A549 (cell line): ENCODE measurements at regions not wholly inside any gene's neighbourhood (a gene's known extent, or its start where the extent isn't known, plus 50 kb on each side); places are given as distances from the start of the nearest gene placed in this dataset.
A peak's percentile ranks its signal among the peaks of the same experiment; 100 is the strongest.
"Not testable (repeated sequence)": the region's sequence is repeated elsewhere in the genome, so short reads cannot be mapped to it uniquely, and the experiment has no call there.

Experiments used
- ATAC-seq, 2 experiments: fragments of 200-7000 bp in 1 of 2; fragments of >200 bp in 1 of 2; cut with Nextera tagmentation in 1 of 2; cut with Tn5 transposase in 1 of 2; 3 replicates each; pipeline versions ENCODE4 v1.8.0 to v1.9.1; 2018 to 2020; ENCODE audit warnings: mild to moderate bottlenecking in 1 of 2, moderate library complexity in 1 of 2
- CTCF ChIA-PET: fragments of 300-600 bp; sonication (Branson Sonifier 250); formaldehyde crosslinking; extraction: SDS; loops from one replicate; lab custom pipeline; 2021; ENCODE audit warnings: antibody characterized with exemption, inconsistent platforms; lab: Yijun Ruan, JAX
- POLR2A ChIA-PET: fragments of 350-600 bp; formaldehyde crosslinking; extraction: SDS; loops from one replicate; lab custom pipeline; 2021; ENCODE audit warnings: antibody characterized with exemption, inconsistent platforms; lab: Yijun Ruan, JAX
- DNase-seq, 2 experiments: peaks; one replicate each; pipeline versions ENCODE4 v3.0.0 to v3.0.0-alpha.2; 2011 to 2016; ENCODE audit warnings: low read depth in 1 of 2, low spot score in 1 of 2
- FAIRE-seq: peaks from 2 replicates; lab custom pipeline; 2011; peaks lifted over from hg19 to GRCh38; lab: Jason Lieb, UNC
- H3K27ac ChIP-seq, 2 experiments: fragments of >200 bp; sonication (Bioruptor Twin); formaldehyde crosslinking; 3 replicates each; pipeline ENCODE4 v1.5.1; 2016 to 2017
- H3K4me1 ChIP-seq: fragments of >200 bp; sonication (Bioruptor Twin); formaldehyde crosslinking; 3 replicates; pipeline ENCODE4 v1.6.1; 2016
- H3K4me2 ChIP-seq: fragments of >200 bp; sonication (Bioruptor Twin); formaldehyde crosslinking; 3 replicates; pipeline ENCODE4 v1.6.1; 2016
- H3K4me3 ChIP-seq: fragments of >200 bp; sonication (Bioruptor Twin); formaldehyde crosslinking; 3 replicates; pipeline ENCODE4 v1.5.1; 2016
- H3K9me3 ChIP-seq: fragments of >200 bp; sonication (Bioruptor Twin); formaldehyde crosslinking; 3 replicates; pipeline ENCODE4 v1.6.1; 2016
- WGBS: methylation state at CpG from one replicate; pipeline ENCODE4 v1.1.6; 2017; ENCODE audit errors: missing lambda C conversion rate; 5-methylcytosine and 5-hydroxymethylcytosine counted together

GRCh38 chr22:15583007-15583406 lies 55.0 kb downstream of the OR11H1 start:
- DNase-seq, H3K4me2 ChIP-seq, H3K4me3 ChIP-seq, H3K4me1 ChIP-seq, CTCF ChIA-PET, FAIRE-seq, POLR2A ChIA-PET, ATAC-seq, H3K9me3 ChIP-seq, H3K27ac ChIP-seq: not testable (repeated sequence)
- WGBS, result 80% methylated on average over 1 of the region's 8 CpGs

GRCh38 chr22:15602199-15602598 lies 74.2 kb downstream of the OR11H1 start:
- H3K4me2 ChIP-seq, H3K4me1 ChIP-seq, CTCF ChIA-PET, FAIRE-seq, POLR2A ChIA-PET, H3K27ac ChIP-seq, H3K4me3 ChIP-seq, DNase-seq, H3K9me3 ChIP-seq: not testable (repeated sequence)
- no CpG with 5 or more reads among the region's 4 CpGs for WGBS
- ATAC-seq, result peak in 1 of 2 experiments; percentile 60; a peak in 3 of 6 replicates

- WGBS, result 2% methylated on average over 5 of the region's 29 CpGs
These were observed 75.1 kb downstream of the OR11H1 start for GRCh38 chr22:15603111-15603510.

GRCh38 chr22:15604176-15604575 lies 76.2 kb downstream of the OR11H1 start:
- H3K4me2 ChIP-seq, POLR2A ChIA-PET, H3K27ac ChIP-seq, H3K4me1 ChIP-seq, H3K9me3 ChIP-seq, FAIRE-seq, CTCF ChIA-PET, DNase-seq, H3K4me3 ChIP-seq: not testable (repeated sequence)
- no CpG with 5 or more reads among the region's 7 CpGs for WGBS
- peak; percentile 63 to 71; a peak in 5 of 6 replicates for ATAC-seq

More at GRCh38 chr22:15603111-15603510, 75.1 kb downstream of the OR11H1 start:
- CTCF ChIA-PET, H3K4me1 ChIP-seq, DNase-seq, H3K27ac ChIP-seq, H3K9me3 ChIP-seq, POLR2A ChIA-PET, H3K4me3 ChIP-seq, H3K4me2 ChIP-seq, FAIRE-seq: not testable (repeated sequence)
- ATAC-seq, result peak in 1 of 2 experiments; percentile 56; a peak in 1 of 6 replicates

- H3K9me3 ChIP-seq, H3K27ac ChIP-seq, ATAC-seq, FAIRE-seq, H3K4me3 ChIP-seq, DNase-seq, H3K4me2 ChIP-seq, POLR2A ChIA-PET, CTCF ChIA-PET, H3K4me1 ChIP-seq: not testable (repeated sequence)
- WGBS, result no CpG with 5 or more reads among the region's 3 CpGs
These were observed 76.7 kb downstream of the OR11H1 start for GRCh38 chr22:15604679-15605078.

- H3K4me2 ChIP-seq, H3K4me3 ChIP-seq, CTCF ChIA-PET, H3K27ac ChIP-seq, ATAC-seq, H3K4me1 ChIP-seq, H3K9me3 ChIP-seq, POLR2A ChIA-PET, DNase-seq, FAIRE-seq: not testable (repeated sequence)
- 5% methylated on average over 9 of the region's 12 CpGs for WGBS
These were observed 76.9 kb upstream of the POTEH start for GRCh38 chr22:15612906-15613305.

- H3K4me3 ChIP-seq, H3K4me1 ChIP-seq, FAIRE-seq, CTCF ChIA-PET, ATAC-seq, DNase-seq, H3K4me2 ChIP-seq, POLR2A ChIA-PET, H3K9me3 ChIP-seq, H3K27ac ChIP-seq: not testable (repeated sequence)
- WGBS, result no CpG with 5 or more reads among the region's 9 CpGs
These were observed 74.7 kb upstream of the POTEH start for GRCh38 chr22:15615136-15615535.

- H3K4me1 ChIP-seq, CTCF ChIA-PET, DNase-seq, H3K9me3 ChIP-seq, H3K4me3 ChIP-seq, POLR2A ChIA-PET, H3K27ac ChIP-seq, H3K4me2 ChIP-seq, ATAC-seq, FAIRE-seq: not testable (repeated sequence)
- WGBS, result 22% methylated on average over 8 of the region's 8 CpGs
These were observed 61.6 kb upstream of the POTEH start for GRCh38 chr22:15628224-15628623.

GRCh38 chr22:15636765-15637164 lies 53.1 kb upstream of the POTEH start:
- H3K4me2 ChIP-seq, H3K9me3 ChIP-seq, FAIRE-seq, ATAC-seq, H3K4me1 ChIP-seq, DNase-seq, H3K27ac ChIP-seq, CTCF ChIA-PET, POLR2A ChIA-PET, H3K4me3 ChIP-seq: not testable (repeated sequence)
- WGBS, result 100% methylated on average over 2 of the region's 12 CpGs

- H3K27ac ChIP-seq, DNase-seq, H3K9me3 ChIP-seq, CTCF ChIA-PET, POLR2A ChIA-PET, FAIRE-seq, H3K4me2 ChIP-seq, ATAC-seq, H3K4me3 ChIP-seq, H3K4me1 ChIP-seq: not testable (repeated sequence)
- WGBS, result no CpG with 5 or more reads among the region's 2 CpGs
These were observed 52.4 kb upstream of the POTEH start for GRCh38 chr22:15637471-15637870.

GRCh38 chr22:15637886-15638285 lies 51.9 kb upstream of the POTEH start:
- POLR2A ChIA-PET, H3K4me1 ChIP-seq, H3K4me2 ChIP-seq, ATAC-seq, H3K4me3 ChIP-seq, CTCF ChIA-PET, H3K9me3 ChIP-seq, DNase-seq, H3K27ac ChIP-seq, FAIRE-seq: not testable (repeated sequence)
- WGBS, result 28% methylated on average over 6 of the region's 11 CpGs
